HCT116 (cell line): ENCODE measurements at regions not wholly inside any gene's neighbourhood (a gene's known extent, or its start where the extent isn't known, plus 50 kb on each side); places are given as distances from the start of the nearest gene placed in this dataset.

Source experiments
- ATAC-seq: fragments of 200-7000 bp; cut with Tn5 transposase; 2 replicates; pipeline ENCODE4 v1.9.1; 2020; ENCODE audit warnings: mild to moderate bottlenecking, moderate library complexity
- BruUV-seq: library from RNA; stranded (reverse); fragments of 400-500 nt; replicated peaks from 2 replicates; lab custom pipeline; 2021; lab: Mats Ljungman, UMichigan
- CTCF ChIA-PET: fragments of 300-600 bp; sonication (Branson Sonifier 250); formaldehyde crosslinking; loops from one replicate; lab custom pipeline; 2021; ENCODE audit warnings: antibody characterized with exemption; lab: Charles Lee
- POLR2A ChIA-PET: fragments of 300-600, 350-600 bp; sonication (Branson Sonifier 250); formaldehyde crosslinking; loops from one replicate; lab custom pipeline; 2021; ENCODE audit warnings: antibody characterized with exemption; lab: Charles Lee
- RAD21 ChIA-PET, 2 experiments: fragments of 300-600 bp; sonication (Branson Sonifier 250); formaldehyde crosslinking; loops; one replicate each; lab custom pipeline; 2023; ENCODE audit warnings: low total read pairs in 2 of 2; ENCODE audit not compliant: uncharacterized antibody in 2 of 2, unreplicated experiment in 2 of 2, low non-redundant PET in 1 of 2; lab: Charles Lee
- DNase-seq: peaks from one replicate; pipeline ENCODE4 v3.0.0-alpha.2; 2010; ENCODE audit warnings: low read depth, low spot score
- H2AFZ ChIP-seq: fragments of 200-600 bp; shearing (Covaris generic), sonication (generic); 2 replicates; pipeline ENCODE4 v1.6.1; 2017; ENCODE audit warnings: low read depth, mixed run types, mixed read lengths, antibody characterized with exemption, low read length; ENCODE audit not compliant: poor library complexity, severe bottlenecking
- H3K27ac ChIP-seq: 2 replicates; pipeline ENCODE4 v1.5.1; 2012; ENCODE audit warnings: low read depth, low read length
- H3K27me3 ChIP-seq: fragments of 200-600 bp; sonication (generic); 2 replicates; pipeline ENCODE4 v1.6.1; 2016; ENCODE audit warnings: mixed run types, low read length, mixed read lengths; ENCODE audit not compliant: insufficient read depth
- H3K36me3 ChIP-seq, 2 experiments: fragments of 200-500 bp in 1 of 2; fragments of 200-600 bp in 1 of 2; sonication (Bioruptor generic) in 1 of 2; sonication (generic) in 1 of 2; 2 replicates each; pipeline versions ENCODE4 v1.5.1 to v1.6.1; 2014 to 2016; ENCODE audit warnings: low read length in 2 of 2, inconsistent platforms in 1 of 2, mixed read lengths in 1 of 2, mixed run types in 1 of 2; ENCODE audit not compliant: insufficient read depth in 2 of 2, control insufficient read depth in 1 of 2
- H3K4me1 ChIP-seq, 2 experiments: fragments of 200-600 bp in 1 of 2; sonication (generic) in 1 of 2; 2 replicates each; pipeline versions ENCODE4 v1.5.1 to v1.6.1; 2012 to 2017; ENCODE audit warnings: low read length in 2 of 2, inconsistent platforms in 1 of 2, mild to moderate bottlenecking in 1 of 2, mixed read lengths in 1 of 2, mixed run types in 1 of 2, moderate library complexity in 1 of 2; ENCODE audit not compliant: insufficient read depth in 2 of 2, control insufficient read depth in 1 of 2
- H3K4me2 ChIP-seq: fragments of 200-600 bp; sonication (generic); 2 replicates; pipeline ENCODE4 v1.6.1; 2017; ENCODE audit warnings: mixed run types, low read length, mixed read lengths
- H3K4me3 ChIP-seq, 2 experiments: fragments of 200-600 bp in 1 of 2; sonication (generic) in 1 of 2; replicated peaks in 1 of 2; 2 replicates each; pipeline ENCODE4 v1.5.1; 2011 to 2016; ENCODE audit warnings: low read length in 2 of 2, control low read depth in 1 of 2, low read depth in 1 of 2, mild to moderate bottlenecking in 1 of 2, mixed read lengths in 1 of 2, mixed run types in 1 of 2
- H3K79me2 ChIP-seq: fragments of 200-600 bp; sonication (generic); 2 replicates; pipeline ENCODE4 v1.6.1; 2017; ENCODE audit warnings: mild to moderate bottlenecking, mixed run types, low read length, moderate library complexity, mixed read lengths; ENCODE audit not compliant: insufficient read depth
- H3K9ac ChIP-seq: fragments of 200-600 bp; sonication (generic); 2 replicates; pipeline ENCODE4 v1.6.1; 2016; ENCODE audit warnings: low read length, mixed read lengths
- H3K9me2 ChIP-seq: fragments of 200-600 bp; sonication (generic), shearing (Covaris generic); 2 replicates; pipeline ENCODE4 v1.6.1; 2017; ENCODE audit warnings: mixed run types, mild to moderate bottlenecking, moderate library complexity; ENCODE audit not compliant: insufficient read depth
- H3K9me3 ChIP-seq, 2 experiments: fragments of 200-500 bp in 1 of 2; fragments of 200-600 bp in 1 of 2; sonication (Bioruptor generic) in 1 of 2; sonication (generic) in 1 of 2; 2 replicates each; pipeline ENCODE4 v1.6.1; 2014 to 2017; ENCODE audit warnings: low read length in 2 of 2, mixed read lengths in 2 of 2, inconsistent platforms in 1 of 2, low read depth in 1 of 2, mild to moderate bottlenecking in 1 of 2, mixed run types in 1 of 2, moderate library complexity in 1 of 2; ENCODE audit not compliant: control insufficient read depth in 1 of 2, insufficient read depth in 1 of 2
- H4K20me1 ChIP-seq: fragments of 200-600 bp; sonication (generic), shearing (Covaris generic); 2 replicates; pipeline ENCODE4 v1.6.1; 2017; ENCODE audit warnings: mixed run types, mild to moderate bottlenecking, moderate library complexity; ENCODE audit not compliant: insufficient read depth
- ATF3 ChIP-seq: IDR thresholded peaks from 2 replicates; pipeline ENCODE4 v1.6.1; 2012
- CBX3 ChIP-seq: IDR thresholded peaks from 2 replicates; pipeline ENCODE4 v1.6.1; 2012; ENCODE audit warnings: low read depth
- CEBPB ChIP-seq: IDR thresholded peaks from 2 replicates; pipeline ENCODE4 v1.6.1; 2012; ENCODE audit warnings: low read depth
- CTCF ChIP-seq, 3 experiments: fragments of 200-600 bp in 1 of 3; sonication (generic) in 1 of 3; IDR thresholded peaks in 2 of 3; conservative IDR thresholded peaks in 1 of 3; 2 replicates each; pipeline ENCODE4 v1.5.1; 2012 to 2017; ENCODE audit warnings: low read depth in 2 of 3, low read length in 2 of 3, antibody characterized with exemption in 1 of 3, borderline replicate concordance in 1 of 3, control low read depth in 1 of 3, mild to moderate bottlenecking in 1 of 3, mixed read lengths in 1 of 3, mixed run types in 1 of 3, moderate library complexity in 1 of 3; ENCODE audit not compliant: insufficient read depth in 1 of 3
- EGR1 ChIP-seq: IDR thresholded peaks from 2 replicates; pipeline ENCODE4 v1.6.1; 2012; ENCODE audit warnings: low read depth
- ELF1 ChIP-seq: IDR thresholded peaks from 2 replicates; pipeline ENCODE4 v1.6.1; 2012; ENCODE audit warnings: low read depth, borderline replicate concordance
- EZH2 ChIP-seq: fragments of 200-600 bp; sonication (generic); IDR thresholded peaks from 2 replicates; pipeline ENCODE4 v1.6.1; 2017; ENCODE audit warnings: antibody characterized with exemption, mixed run types
- FOSL1 ChIP-seq: IDR thresholded peaks from 2 replicates; pipeline ENCODE4 v1.6.1; 2012; ENCODE audit warnings: low read depth
- JUND ChIP-seq: IDR thresholded peaks from 2 replicates; pipeline ENCODE4 v1.6.1; 2012
- MAX ChIP-seq: IDR thresholded peaks from 2 replicates; pipeline ENCODE4 v1.6.1; 2012
- POLR2A ChIP-seq: IDR thresholded peaks from 2 replicates; pipeline ENCODE4 v1.7.0; 2011; ENCODE audit warnings: borderline replicate concordance; ENCODE audit not compliant: insufficient read depth, insufficient read length; ENCODE audit errors: extremely low read depth
- POLR2AphosphoS5 ChIP-seq: IDR thresholded peaks from 2 replicates; pipeline ENCODE4 v1.6.1; 2011; ENCODE audit warnings: mild to moderate bottlenecking, low read depth, low read length, moderate library complexity
- REST ChIP-seq: IDR thresholded peaks from 2 replicates; pipeline ENCODE4 v1.6.1; 2012; ENCODE audit warnings: low read depth
- SIN3A ChIP-seq: IDR thresholded peaks from 2 replicates; pipeline ENCODE4 v1.6.1; 2012; ENCODE audit warnings: low read depth
- SP1 ChIP-seq: IDR thresholded peaks from 2 replicates; pipeline ENCODE4 v1.6.1; 2012; ENCODE audit warnings: low read depth
- SRF ChIP-seq: IDR thresholded peaks from 2 replicates; pipeline ENCODE4 v1.6.1; 2012; ENCODE audit warnings: low read depth
- YY1 ChIP-seq: IDR thresholded peaks from 2 replicates; pipeline ENCODE4 v1.6.1; 2011; ENCODE audit warnings: low read length, low read depth, moderate library complexity, mild to moderate bottlenecking; ENCODE audit not compliant: insufficient replicate concordance; ENCODE audit errors: extremely low read depth
- ZBTB33 ChIP-seq: IDR thresholded peaks from 2 replicates; pipeline ENCODE4 v1.6.1; 2011; ENCODE audit warnings: mild to moderate bottlenecking, low read length, moderate library complexity; ENCODE audit not compliant: insufficient replicate concordance; ENCODE audit errors: extremely low read depth
- ZFX ChIP-seq: fragments of 450-650 bp; IDR thresholded peaks from 2 replicates; pipeline ENCODE4 v1.6.1; 2017
- intact Hi-C: fragments of 100-400 bp; cut with micrococcal nuclease; formaldehyde crosslinking; loops from 2 replicates; pipeline ENCODE4 v1.10.0; 2022

- Histone ChIP-seq H3K9me3 (no peaks in the 10 kb centered on the region), H3K4me3 (no peak overlapping the region), H4K20me1 (no peaks in the 10 kb centered on the region), H3K36me3 (no peaks in the 10 kb centered on the region), H3K27me3 (peaks cover 22% of the 10 kb centered on the region), H3K9ac (no peak overlapping the region), H3K79me2 (no peaks in the 10 kb centered on the region), H3K4me1 (no peaks in the 10 kb centered on the region), H3K9me2 (no peaks in the 10 kb centered on the region), H3K27ac (no peak overlapping the region), H3K4me2 (no peak overlapping the region), H2AFZ (no peak overlapping the region)
- TF ChIP-seq JUND, result no peak
- TF ChIP-seq EZH2, result no peak
- TF ChIP-seq POLR2A, result no peak
- TF ChIP-seq ATF3, result no peak
- TF ChIP-seq SP1, result no peak
- TF ChIP-seq FOSL1, result no peak
- no peak for TF ChIP-seq REST
- TF ChIP-seq CTCF (IDR thresholded peaks at IDR 0.05 in 2 of 3, conservative IDR thresholded peaks at IDR 0.05 in 1 of 3; ENCODE audit: borderline replicate concordance in 1 of 3, insufficient read depth in 1 of 3, low read depth in 2 of 3, low read length in 2 of 3), result no peak
- TF ChIP-seq MAX, result no peak
- TF ChIP-seq SIN3A, result no peak
- TF ChIP-seq SRF, result no peak
- no peak for TF ChIP-seq POLR2AphosphoS5
- no peak for TF ChIP-seq ZBTB33
- TF ChIP-seq CBX3, result no peak
- no peak for TF ChIP-seq EGR1
- no peak for TF ChIP-seq CEBPB
- TF ChIP-seq ZFX, result no peak
- TF ChIP-seq ELF1, result no peak
- TF ChIP-seq YY1, result no peak
- intact Hi-C loops, result no loop called here
- no TSS peak for BruUV-seq
- DNase-seq (no peak), ATAC-seq (no peak)
- ChIA-PET RAD21 (no interaction called here), POLR2A (no interaction called here), CTCF (no interaction called here)
Measured at GRCh38 chr4:81607950-81608349, 136.2 kb upstream of the RASGEF1B start.
